KOPT-K1 (cell line): ENCODE measurements at regions not wholly inside any gene's neighbourhood (a gene's known extent, or its start where the extent isn't known, plus 50 kb on each side); places are given as distances from the start of the nearest gene placed in this dataset.

Experiments
- H3K27ac ChIP-seq: fragments of 200-600 bp; sonication (generic); 2 replicates; pipeline ENCODE4 v1.5.1; 2016; ENCODE audit warnings: antibody characterized with exemption, mild to moderate bottlenecking, low read depth, low read length; ENCODE audit not compliant: poor library complexity, severe bottlenecking
- H3K36me3 ChIP-seq: fragments of 200-600 bp; sonication (generic); 2 replicates; pipeline ENCODE4 v1.5.1; 2017; ENCODE audit warnings: antibody characterized with exemption, mild to moderate bottlenecking, low read length, moderate library complexity; ENCODE audit not compliant: insufficient read depth
- H3K9me3 ChIP-seq: fragments of 200-600 bp; sonication (generic); 2 replicates; pipeline ENCODE4 v1.5.1; 2017; ENCODE audit warnings: antibody characterized with exemption, low read length, mild to moderate bottlenecking; ENCODE audit not compliant: insufficient read depth, poor library complexity, severe bottlenecking

- Histone ChIP-seq H3K27ac (no peak overlapping the region), H3K36me3 (no peaks in the 10 kb centered on the region), H3K9me3 (peaks cover 50% of the 10 kb centered on the region)
Observed at GRCh38 chrY:10200065-10200464, 672.4 kb downstream of the TSPY10 start.
